ENCODE measurements at regions not wholly inside any gene's neighbourhood (a gene's known extent, or its start where the extent isn't known, plus 50 kb on each side); places are given as distances from the start of the nearest gene placed in this dataset.

- DNase-seq (ENCODE audit: low spot score), result no peak
- H3K27ac ChIP-seq, result no peak overlapping the region
- H3K4me3 ChIP-seq, result no peak overlapping the region
- TF ChIP-seq CTCF (IDR thresholded peaks at IDR 0.05), result no peak
Observed at GRCh38 chr7:7109934-7110333, 72.4 kb upstream of the C1GALT1 start.

GRCh38 chr7:7110706-7111105, 71.6 kb upstream of the C1GALT1 start:
- TF ChIP-seq CTCF (IDR thresholded peaks at IDR 0.05), result no peak
- H3K27ac ChIP-seq, result no peak overlapping the region
- no peak for DNase-seq (ENCODE audit: low spot score)
- H3K4me3 ChIP-seq, result no peak overlapping the region

DNA sequence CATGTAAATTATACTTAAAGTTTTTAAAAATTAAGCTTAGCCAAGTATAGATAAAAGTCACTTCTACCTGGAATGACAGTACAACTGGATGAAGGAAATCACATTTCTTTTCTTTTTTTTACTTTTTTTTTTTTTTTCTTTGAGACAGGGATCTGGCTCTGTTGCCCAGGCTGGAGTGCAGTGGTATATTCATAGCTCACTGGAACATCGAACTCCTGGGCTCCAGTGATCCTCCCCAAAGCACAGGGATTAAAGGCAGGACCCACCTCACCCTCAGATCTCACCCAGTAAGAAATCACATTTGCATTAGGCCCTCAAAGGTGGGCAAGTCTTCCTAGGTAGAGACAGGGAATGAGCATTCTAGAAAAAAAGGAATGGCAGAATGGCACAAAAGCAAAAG, 69.5 kb upstream of the C1GALT1 start:
- H3K27ac ChIP-seq, result no peak overlapping the region
- no peak overlapping the region for H3K4me3 ChIP-seq
- no peak for DNase-seq (ENCODE audit: low spot score)
- no peak for TF ChIP-seq CTCF (IDR thresholded peaks at IDR 0.05)

DNA sequence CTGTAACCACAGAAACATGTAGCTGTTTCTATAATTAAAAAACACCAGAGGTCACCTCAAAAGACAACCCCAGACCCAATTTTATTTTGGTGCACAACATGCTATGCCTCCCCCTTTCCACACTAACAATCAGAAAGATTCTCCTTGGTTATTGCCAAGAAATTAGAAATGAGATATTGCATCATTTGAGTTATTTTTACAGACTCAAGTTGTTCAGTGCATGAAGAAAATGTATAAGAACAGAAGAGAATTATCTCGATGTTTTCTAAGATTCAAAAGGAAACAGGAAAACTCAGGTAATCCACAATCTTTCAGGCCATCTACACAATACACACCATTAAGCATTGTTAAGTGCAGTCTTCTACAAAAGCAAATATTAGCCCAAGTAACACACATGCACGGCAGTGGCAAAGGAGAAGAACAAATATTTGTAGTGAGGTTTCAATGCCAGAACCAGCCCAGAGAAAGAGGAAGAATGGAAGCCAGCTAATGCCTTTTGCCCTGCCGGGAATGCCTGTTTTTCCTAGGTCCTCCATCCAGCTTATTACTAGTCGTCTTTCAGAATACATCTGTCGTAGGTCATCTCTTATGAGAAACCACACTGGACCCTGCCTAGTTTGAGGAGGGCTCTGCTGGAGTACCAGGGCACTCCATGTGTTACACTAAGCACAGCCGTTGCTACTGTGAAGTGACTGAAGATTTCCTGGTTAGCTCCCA, 67.6 kb upstream of the C1GALT1 start:
- no peak overlapping the region for H3K27ac ChIP-seq
- no peak for DNase-seq (ENCODE audit: low spot score)
- TF ChIP-seq CTCF (IDR thresholded peaks at IDR 0.05), result no peak
- H3K4me3 ChIP-seq, result no peak overlapping the region

- Histone ChIP-seq H3K27ac (no peak overlapping the region), H3K4me3 (no peak overlapping the region)
- TF ChIP-seq CTCF (IDR thresholded peaks at IDR 0.05), result no peak
- DNase-seq (ENCODE audit: low spot score), result no peak
Observed at GRCh38 chr7:7117935-7118586, 64.3 kb upstream of the C1GALT1 start.

DNA sequence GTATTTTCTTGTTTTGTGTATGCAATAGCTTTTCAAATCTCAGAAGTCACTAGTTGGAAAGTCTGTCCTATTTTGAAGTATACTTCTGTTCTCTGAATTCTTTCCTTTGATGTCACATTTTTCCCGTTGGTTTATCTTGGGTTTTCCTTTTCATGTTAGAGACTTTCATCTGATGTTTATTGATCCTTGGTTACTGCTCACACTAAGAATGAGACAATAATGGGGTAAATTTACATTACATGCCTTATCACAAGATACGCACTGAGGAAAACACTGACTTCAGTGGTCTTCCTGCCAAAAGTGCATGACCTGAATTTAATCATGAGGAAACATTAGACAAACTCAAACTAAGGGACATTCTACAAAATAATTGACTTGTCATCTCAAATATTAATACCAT, 63.5 kb upstream of the C1GALT1 start:
- Histone ChIP-seq H3K4me3 (no peak overlapping the region), H3K27ac (no peak overlapping the region)
- TF ChIP-seq CTCF (IDR thresholded peaks at IDR 0.05), result no peak
- DNase-seq (ENCODE audit: low spot score), result no peak

DNA sequence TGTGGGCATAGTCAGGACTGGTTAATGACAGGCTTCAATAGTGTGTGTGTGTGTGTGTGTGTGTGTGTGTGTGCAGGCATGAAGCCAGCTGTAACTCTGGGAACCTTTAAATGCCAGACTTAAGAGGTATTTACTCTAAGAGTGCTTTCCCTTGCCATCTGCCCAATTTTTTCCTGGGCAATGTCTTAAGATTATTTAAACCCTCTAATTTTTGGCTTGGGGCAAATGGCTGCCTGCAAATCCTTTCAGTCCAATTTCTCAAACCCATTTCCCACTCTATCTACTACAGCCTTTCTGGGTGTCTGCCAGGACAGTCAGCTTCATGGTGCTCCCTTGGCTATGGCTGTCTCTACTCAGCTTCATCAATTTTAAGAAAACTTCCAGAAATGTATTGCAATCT, 62.6 kb upstream of the C1GALT1 start:
- TF ChIP-seq CTCF (IDR thresholded peaks at IDR 0.05), result no peak
- DNase-seq (ENCODE audit: low spot score), result no peak
- H3K4me3 ChIP-seq, result no peak overlapping the region
- no peak overlapping the region for H3K27ac ChIP-seq

Measured in coronary artery (tissue), 2 donors.